Inflammatory macrophage (primary cell): ENCODE measurements at regions not wholly inside any gene's neighbourhood (a gene's known extent, or its start where the extent isn't known, plus 50 kb on each side); places are given as distances from the start of the nearest gene placed in this dataset.

Experiments used
- DNase-seq, 2 donors: peaks; one replicate each; pipeline ENCODE4 v3.0.0-alpha.2; 2020 to 2022

- DNase-seq, result no peak
Measured at GRCh38 chr16:62462971-62463370, 426.7 kb upstream of the CDH8 start.

GRCh38 chr16:62450291-62450690 lies 414.1 kb upstream of the CDH8 start:
- DNase-seq, result no peak

- DNase-seq, result no peak
Measured at GRCh38 chr16:62445909-62446308, 409.7 kb upstream of the CDH8 start.

- no peak for DNase-seq
Measured at GRCh38 chr16:62424206-62424605, 388.0 kb upstream of the CDH8 start.

GRCh38 chr16:62408760-62409159 lies 372.5 kb upstream of the CDH8 start:
- no peak for DNase-seq

GRCh38 chr16:62406387-62406786 lies 370.1 kb upstream of the CDH8 start:
- no peak for DNase-seq

- no peak for DNase-seq
Measured at GRCh38 chr16:62404842-62405611, 368.8 kb upstream of the CDH8 start.

DNA sequence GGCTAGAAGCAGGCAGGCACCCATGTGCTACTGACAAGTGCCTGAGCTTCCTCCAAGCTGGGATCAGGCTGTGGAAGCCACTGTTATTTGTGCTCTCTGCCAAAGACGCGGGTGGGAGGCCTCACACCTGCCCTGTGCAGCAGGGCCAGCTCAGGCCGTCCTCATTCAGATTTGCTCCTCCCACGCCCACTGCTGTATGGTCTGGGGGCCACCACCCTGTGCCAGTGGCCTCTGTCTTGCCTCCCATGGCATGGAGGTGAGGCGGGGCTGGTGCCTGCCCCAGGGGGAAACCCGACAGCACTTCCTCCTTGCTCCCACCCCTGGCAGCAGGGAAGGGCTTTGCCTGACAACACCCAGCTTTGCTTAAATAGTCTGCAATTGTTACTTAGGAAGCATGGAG lies 356.5 kb upstream of the CDH8 start:
- no peak for DNase-seq

- no peak for DNase-seq
Measured at GRCh38 chr16:62391940-62392339, 355.7 kb upstream of the CDH8 start.

GRCh38 chr16:62391134-62391533 lies 354.9 kb upstream of the CDH8 start:
- DNase-seq, result no peak

GRCh38 chr16:62390214-62390613 lies 354.0 kb upstream of the CDH8 start:
- no peak for DNase-seq

- no peak for DNase-seq
Measured at GRCh38 chr16:62386411-62386810, 350.2 kb upstream of the CDH8 start.

GRCh38 chr16:62383941-62384340 lies 347.7 kb upstream of the CDH8 start:
- DNase-seq, result no peak

- no peak for DNase-seq
Measured at GRCh38 chr16:62370445-62370844, 334.2 kb upstream of the CDH8 start.

DNA sequence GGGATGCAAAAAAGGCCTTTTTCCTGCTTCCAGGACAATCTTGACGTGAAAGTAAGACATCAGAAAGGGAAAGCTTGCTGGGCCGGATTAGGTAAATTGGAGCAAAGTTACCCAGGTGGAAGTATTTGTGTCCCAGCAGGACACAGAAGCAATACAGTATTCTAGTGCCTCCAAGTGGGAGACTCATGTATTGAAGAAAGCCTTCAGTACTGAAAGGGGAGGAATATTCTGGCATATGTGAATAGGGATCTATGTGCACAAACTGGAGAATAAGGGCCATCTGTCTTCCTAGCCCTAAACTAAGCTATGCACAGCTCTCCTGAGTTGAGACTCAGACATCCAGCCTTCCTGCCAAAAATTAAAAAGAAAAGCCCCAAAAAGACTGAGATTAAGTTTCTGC lies 327.3 kb upstream of the CDH8 start:
- no peak for DNase-seq

DNA sequence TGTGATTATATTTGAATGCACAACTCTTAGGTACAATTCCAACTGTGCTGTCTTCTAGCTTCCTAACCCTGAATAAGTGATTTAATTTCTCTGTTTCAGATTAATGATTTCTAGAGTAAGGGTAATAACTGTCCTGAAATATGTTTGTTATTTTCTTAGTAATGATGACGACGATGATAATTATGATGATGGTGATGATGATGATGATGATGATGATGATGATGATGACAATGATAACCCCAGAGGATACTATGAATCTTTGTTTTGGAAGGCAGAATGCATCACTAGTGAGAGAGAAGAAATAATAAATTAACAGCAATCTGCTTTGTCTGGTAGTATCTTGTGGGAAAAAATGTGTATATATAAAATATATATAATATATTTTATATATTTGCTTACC lies 317.1 kb upstream of the CDH8 start:
- DNase-seq, result no peak

DNA sequence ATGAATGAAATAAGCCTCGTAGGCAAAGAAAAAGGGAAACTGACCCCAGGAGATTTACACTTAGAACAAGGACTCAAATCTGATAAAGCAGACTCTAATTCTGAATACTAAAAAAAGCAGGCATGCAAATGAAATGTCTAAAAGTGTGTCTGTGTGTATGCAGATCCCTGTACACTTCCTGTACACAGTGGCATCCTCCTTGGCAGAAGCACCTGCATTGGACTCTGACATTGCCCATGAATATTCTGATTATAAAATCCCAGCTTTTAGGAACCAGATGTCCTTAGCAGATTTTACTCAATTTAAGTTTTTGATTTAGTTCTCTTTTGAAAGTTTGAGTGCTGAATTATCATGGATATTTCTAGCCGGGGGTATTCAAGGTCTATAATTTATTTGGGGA lies 306.0 kb upstream of the CDH8 start:
- no peak for DNase-seq

DNA sequence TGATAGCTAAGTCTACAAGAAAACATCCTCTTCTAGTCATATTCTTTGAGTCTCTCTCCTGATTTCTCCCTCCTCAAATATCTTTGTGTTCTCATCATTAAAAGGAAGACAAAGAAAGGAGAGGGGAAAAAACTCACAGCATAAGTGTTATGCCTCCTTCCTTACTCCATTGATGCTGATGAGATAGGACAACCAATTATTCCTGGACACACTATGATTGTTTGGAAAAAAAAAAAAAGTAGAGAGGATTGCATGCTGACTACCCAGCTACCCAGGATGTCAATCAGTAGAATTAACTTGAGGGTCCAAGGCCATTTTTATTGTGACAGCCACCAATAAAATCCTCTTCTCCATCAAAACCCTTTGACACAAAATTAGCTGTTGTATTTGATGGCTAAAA lies 299.1 kb upstream of the CDH8 start:
- no peak for DNase-seq

DNA sequence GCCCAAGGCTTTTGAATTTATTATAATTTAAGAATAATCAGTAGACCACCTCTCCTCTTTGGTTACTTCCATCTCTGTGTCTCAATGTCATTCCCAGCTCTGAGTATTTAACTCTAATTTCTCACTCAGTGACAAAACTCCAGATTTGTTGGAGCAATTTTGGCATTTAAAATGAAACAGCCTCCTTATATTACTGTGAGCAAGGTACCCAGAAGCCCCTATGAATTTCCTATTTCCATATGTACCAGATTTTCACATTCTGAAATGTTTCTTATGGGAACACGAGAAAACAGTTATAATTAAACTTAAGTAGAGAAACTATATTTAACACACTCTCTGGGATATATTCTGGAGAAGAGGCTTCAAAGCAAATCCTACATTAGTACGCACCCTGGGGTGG lies 285.4 kb upstream of the CDH8 start:
- no peak for DNase-seq

DNA sequence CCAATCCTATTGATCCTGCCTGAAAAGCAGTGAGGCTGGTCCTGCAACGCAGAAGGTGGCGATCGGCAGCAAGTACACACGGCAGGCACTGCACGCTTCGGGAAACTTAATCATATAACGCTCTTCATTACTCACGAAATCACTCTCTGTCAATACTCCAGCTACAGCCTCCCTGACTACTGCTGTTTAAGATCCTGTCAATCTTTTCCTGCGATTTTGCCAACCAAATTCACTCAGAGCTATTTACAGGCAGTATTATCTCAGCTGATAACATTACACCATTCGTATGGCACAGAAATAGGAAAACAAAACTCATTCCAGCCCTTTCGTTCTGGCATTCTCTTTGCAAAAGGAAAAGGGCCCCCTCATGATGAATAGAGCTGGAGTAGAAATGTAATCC lies 262.4 kb upstream of the CDH8 start:
- DNase-seq, result no peak

DNA sequence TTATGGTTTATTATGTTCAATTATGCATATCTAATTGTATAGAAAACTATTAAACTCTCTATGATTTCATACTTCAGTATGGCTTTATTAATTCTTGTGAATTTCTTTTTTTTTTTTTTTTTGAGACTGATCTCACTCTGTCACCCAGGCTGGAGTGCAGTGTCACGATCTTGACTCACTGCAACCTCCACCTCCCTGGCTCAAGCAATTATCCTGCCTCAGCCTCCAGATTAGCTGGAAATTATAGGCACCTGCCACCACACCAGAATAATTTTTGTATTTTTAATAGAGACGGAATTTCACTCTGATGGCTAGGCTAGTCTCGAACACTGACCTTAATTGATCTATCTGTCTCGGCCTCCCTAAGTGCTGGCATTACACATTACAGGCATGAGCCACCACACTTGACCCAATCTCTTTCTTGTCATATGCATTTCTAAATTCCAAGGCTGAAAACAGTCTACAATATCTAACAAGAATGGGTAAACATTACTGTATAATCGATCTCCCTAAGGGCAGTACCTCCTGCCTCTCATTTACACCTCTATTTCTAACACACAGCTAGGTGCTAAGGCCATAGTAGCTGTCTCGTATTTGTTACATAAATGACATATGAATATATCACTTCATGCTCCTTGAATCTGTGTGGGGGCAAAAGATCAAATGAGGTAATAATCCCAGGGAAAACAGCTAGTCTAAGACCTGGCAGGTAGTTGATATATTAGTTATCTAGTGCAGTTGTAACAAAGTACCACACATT lies 258.2 kb upstream of the CDH8 start:
- no peak for DNase-seq

- DNase-seq, result no peak
Measured at GRCh38 chr16:62288990-62289629, 252.9 kb upstream of the CDH8 start.

- DNase-seq, result no peak
Measured at GRCh38 chr16:62280506-62280905, 244.3 kb upstream of the CDH8 start.

DNA sequence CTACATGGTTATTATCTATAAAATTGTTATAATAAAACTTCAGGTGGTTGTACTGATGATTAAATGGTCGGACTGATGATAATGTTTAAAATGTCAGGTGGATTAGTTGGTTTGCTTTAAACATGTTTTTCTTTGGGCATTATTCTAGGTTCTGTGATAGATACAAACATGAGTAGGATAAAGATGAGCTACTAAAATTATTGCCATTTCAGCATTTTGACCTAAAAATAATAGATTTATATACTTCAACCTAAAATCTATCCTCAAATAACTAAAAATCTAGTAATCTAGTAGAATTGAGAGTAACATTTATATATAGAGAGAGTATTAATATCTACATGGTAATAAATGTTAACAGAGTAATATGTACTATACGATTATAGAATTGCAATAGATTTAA lies 241.7 kb upstream of the CDH8 start:
- no peak for DNase-seq
